ENCODE measurements at regions not wholly inside any gene's neighbourhood (a gene's known extent, or its start where the extent isn't known, plus 50 kb on each side); places are given as distances from the start of the nearest gene placed in this dataset.
"Not testable (repeated sequence)": the region's sequence is repeated elsewhere in the genome, so short reads cannot be mapped to it uniquely, and the experiment has no call there.

DNA sequence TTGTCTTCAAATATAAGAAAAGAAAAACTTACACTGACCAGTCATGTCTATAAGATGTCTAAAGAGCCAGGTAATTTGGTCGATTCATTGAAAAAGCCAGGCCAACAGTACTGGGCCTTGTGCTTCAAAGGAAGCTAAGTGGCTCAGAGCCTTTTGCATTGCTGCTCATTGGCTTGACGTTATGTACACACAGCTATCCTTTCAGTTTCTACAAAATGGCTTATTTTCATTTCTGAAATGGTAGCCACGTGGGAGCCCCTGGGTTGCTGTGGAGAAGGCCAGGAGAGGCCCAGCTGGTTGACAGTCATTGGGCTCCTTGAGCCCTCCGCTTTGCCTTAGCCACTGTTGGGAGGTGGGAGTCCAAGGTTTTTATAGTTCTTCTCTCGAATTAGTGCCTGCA, 199.1 kb upstream of the CXorf66 start:
- no peak for DNase-seq

DNA sequence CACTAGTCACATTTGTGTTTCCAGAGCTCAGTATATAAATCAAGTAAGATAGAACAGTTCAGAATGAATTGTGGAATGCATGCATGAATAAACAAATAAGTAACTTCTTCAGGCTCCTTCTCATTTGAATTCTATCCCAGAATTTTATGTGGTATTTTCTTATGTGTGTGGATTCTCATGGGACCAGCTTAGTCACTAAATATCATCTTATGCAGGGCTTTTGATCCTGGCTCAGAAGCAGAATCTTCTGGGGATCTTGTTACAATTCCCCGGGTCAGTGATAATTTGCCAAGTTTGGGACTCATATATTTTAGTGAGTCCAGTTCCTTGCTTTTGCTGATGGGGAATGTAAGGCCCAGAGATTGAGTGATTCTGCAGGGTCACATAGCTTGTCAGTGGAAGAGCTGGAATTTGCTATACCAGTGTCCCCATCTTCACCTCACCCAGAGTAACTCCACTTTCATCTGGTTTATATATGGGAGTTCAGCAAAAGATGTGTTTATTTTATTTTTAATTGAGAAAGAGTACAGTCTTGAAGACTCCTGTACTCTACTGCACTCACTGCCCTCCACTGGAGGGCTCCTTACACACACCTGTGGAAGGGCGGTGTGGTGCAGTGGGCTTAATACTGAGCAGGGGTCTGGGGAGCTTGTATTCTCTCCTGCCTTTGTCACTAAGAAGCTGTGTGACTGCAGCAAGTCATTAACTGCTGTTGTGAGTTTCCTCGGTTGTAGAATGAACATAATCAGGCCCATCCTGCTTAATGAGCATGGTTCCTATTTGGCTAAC, 198.2 kb upstream of the CXorf66 start:
- no peak for DNase-seq

DNA sequence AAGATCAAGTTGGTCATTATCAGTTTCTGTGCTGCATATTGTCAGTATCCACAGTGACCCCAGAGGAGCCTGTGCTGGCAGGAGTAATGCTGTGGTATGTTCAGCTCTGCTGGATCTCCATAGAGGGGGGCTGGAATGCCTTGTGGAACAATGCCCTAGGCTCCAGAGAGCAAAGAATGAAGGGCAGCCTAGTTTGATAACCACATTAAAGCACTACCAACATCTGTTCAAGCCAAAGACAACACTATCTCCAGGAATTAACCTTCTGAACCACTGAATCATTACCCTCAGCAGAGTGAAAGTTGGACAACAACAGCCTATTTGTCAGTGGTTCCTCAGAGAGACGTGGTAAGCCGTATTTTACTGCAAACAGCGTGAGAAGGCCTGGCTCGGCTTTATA, 192.3 kb upstream of the CXorf66 start:
- no peak for DNase-seq

DNA sequence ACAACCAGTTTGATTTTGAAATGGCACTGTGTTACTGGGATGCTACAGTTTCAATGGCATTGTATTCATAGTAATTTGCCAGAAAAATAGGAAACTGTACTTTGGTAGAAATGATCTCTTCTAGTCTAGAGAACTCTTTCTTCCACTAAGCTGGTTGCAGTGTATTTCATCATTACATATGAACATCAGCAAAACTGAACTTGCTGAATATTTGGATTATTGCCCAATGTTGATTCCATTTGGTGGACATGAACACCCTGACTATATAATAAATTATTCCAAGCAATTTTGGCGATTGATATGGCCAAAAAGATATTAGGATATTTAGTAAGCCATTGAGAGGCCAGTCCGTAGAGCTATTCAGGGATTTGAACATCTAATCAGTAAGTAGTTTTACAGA, 191.8 kb upstream of the CXorf66 start:
- DNase-seq, result no peak

DNA sequence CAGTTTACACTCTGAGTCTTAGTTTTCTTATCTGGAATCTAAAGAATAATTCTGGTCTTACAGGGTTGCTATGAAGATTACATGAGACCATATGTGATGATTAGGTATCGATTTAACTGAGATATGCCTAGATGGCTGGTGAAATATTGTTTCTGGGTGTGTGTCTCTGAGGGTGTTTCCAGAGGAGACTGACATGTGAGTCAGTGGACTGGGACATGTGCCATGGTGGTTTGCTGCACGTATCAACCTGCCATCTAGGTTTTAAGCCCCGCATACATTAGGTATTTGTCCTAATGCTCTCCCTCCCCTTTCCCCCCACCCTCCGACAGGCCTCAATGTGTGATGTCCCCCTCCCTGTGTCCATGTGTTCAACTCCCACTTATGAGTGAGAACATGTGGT, 186.0 kb upstream of the CXorf66 start:
- no peak for DNase-seq

DNA sequence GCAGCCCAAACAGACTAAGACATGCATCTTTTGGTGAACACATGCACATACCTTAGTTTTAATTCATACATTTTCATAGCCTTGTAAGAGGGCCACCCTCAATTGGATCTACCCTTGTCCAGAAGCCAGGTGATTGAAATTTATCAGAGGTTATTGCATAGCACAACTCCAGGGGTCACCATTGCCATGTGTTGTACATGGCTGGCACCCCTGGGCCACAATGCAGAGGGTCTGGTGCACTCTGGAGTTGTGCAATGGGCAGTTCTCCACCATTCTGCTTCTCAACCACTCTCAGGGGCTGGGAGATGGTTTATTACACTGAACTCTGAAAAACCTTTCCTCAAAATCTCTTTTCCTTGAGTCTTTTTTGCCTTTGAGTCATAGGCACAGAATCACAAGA, 184.4 kb upstream of the CXorf66 start:
- DNase-seq, result no peak

DNA sequence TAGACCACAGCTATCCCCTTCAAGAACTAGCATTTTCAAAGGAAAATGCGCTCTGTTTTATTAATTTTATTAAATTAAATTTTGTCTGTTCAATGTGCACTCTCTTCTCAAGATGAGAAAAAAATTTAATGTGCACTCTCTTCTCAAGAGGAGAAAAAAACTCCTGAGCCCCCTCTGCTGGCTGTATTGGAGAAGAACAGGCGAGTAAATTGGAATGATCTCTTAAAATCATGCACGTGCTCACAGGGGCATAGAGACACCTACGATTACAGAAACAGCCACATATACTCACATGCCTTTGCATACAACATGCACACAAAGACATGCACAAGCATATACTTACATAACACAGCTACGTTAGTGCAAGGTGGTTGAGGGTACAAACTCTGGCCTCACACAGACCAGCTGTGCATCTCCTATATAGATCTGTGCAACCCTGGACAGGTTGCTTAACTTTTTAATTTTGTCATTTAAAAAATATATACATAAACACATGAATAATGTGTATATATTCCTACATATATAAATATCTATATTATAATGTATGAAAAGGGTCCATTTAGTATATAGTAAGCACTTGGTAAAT, 176.2 kb upstream of the CXorf66 start:
- peak in 26 of 56 donors; percentile 0 to 49 (median 4) for DNase-seq

DNA sequence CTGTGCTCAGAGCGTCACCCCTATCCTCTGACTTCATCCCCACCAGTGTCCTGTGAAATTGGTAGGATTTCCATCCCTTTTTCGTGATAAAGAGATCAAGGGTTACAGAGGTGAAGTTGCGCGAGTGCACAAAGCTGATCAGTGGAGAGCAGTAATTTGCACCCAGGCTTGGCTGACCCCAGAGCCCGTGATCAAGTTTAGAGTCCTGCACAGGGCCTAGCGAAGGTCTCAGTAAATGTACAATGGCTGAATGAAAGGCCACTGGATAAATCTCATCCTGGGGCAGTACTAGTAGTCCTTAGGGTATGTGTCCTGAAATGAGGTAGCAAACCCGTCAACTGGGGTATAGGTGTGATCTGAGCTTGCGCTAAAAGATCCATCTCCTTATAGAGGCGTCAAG, 173.2 kb upstream of the CXorf66 start:
- DNase-seq, result not testable (repeated sequence)

DNA sequence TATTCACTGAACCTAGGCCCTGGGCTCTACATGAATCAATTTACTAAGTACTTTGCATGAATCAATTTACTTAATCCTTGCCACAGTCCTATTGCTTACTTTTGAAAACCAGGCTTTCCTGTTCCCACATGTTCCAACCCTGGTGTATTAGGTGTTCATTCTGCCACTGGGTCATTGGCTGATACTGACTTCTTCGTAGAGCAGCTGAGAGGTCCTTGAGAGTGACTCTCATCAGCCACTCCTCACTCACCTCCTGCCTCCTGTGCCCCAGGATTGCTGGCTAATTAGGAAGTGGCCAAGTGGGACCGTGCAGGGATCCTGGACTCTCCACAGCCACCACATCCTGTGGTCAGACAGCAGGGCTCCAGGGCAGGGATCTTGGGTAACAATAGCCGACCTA, 172.7 kb upstream of the CXorf66 start:
- not testable (repeated sequence) for DNase-seq

DNA sequence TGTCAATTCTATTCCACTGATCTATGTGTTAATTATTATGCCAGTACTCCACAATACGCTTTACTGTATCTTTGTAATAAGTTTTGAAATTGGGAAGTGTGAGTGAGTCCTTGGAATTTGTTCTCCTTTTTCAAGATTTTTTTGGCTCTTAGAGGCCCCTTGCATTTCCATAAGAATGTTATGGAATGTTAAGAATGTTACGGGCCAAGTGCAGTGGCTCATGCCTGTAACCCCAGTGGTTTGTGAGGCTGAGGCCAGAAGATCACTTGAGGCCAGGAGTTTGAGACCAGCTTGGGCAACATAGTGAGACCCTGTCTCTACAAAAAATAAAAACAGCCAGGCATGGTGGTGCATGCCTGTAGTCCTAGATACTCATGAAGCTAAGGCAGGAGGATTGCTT, 167.6 kb upstream of the CXorf66 start:
- no peak for DNase-seq

DNA sequence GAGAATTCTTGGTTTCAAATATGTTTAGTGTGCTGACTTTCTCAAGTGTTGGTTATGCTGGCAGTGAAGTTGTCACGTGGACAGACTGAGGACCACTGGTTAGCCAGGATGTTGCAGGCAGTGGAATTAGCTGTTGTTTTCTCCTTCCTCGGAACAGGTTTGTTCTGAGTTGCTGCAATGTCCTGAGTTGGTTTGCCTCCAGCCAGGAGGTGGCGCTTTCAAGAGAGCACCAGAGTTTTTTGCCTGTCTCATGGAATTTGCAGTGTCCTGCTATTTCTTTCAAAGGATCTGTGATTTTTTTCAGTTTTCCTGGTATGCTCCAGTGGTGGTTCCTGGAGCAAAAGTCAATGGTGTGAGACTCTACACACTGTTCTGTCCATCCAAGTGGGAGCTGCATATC, 158.1 kb upstream of the CXorf66 start:
- DNase-seq, result peak in 1 of 56 donors; percentile 0

DNA sequence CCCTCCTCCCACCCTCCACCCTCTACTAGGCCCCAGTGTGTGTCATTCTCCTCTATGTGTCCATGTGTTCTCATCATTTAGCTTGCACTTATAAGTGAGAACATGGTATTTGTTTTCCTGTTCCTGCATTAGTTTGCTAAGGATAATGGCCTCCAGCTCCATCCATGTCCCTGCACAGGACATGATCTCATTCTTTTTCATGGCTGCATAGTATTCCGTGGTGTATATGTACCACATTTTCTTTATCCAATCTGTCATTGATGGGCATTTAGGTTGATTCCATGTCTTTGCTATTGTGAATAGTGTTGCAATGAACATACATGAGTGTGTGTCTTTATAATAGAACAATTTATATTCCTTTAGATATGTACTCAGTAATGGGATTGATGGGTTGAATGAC, 148.7 kb upstream of the CXorf66 start:
- not testable (repeated sequence) for DNase-seq

DNA sequence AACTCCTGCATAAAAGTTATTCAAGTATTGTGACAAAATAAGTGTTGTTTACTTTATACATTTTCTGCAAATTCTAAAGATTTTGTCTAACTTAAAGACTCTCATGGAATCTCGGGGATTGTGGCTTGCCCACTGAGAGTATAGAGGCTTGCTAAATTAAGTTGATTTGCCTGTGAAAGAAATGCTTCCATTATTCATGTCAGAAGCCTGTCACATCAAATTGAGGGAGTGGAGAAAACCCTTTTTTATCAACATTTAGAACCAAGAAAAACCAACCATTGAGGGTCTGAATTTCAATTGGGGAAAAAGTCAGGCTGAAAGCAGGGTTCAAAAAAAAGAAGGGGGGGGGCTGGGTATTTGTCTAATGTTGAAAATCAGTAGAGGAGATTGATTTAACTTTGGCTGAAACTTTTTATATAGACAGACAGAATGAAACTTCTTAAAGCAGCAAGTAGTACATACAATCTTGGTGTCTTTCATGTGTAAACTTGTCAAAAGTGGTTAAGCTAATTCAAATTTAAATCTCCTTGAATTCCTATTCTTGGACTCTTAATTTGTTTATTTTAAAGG, 144.8 kb upstream of the CXorf66 start:
- no peak for DNase-seq

DNA sequence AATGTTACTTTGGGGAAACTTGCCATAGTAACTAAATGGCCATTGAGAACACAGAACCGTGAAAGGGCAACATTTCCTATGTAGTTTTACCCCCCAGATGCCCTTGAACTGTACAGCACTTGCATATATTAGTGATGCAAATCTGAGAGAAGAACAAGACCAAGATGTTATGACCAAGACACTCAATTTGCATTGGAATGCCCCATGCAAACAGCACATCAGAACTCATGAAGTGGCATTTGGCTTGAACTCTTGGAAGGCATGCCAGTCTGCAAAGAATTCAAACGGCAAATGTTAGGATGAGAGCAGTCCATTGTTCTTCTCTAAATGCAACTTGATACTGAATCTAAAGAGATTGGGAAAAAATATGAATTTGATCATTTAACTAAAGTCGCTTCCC, 139.4 kb upstream of the CXorf66 start:
- DNase-seq, result no peak

DNA sequence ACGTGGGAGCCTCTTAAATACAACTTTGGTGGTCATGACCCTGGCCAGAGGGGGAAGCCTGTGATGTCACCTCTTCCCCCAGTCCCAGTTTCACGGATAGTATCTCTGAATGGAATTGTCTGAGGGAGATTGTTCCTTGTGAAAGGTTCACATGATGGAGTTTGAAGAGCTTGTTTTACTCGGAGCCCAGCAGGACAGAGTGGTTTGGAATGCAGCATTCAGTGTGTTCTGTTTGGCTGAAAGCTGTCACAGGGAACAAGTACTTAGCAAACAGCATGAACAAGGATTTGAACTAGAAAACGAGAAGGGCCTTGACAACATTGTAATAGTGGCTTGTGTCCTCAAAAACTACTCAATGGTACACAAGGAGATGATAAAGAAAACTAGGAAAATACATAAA, 133.9 kb upstream of the CXorf66 start:
- DNase-seq, result no peak

DNA sequence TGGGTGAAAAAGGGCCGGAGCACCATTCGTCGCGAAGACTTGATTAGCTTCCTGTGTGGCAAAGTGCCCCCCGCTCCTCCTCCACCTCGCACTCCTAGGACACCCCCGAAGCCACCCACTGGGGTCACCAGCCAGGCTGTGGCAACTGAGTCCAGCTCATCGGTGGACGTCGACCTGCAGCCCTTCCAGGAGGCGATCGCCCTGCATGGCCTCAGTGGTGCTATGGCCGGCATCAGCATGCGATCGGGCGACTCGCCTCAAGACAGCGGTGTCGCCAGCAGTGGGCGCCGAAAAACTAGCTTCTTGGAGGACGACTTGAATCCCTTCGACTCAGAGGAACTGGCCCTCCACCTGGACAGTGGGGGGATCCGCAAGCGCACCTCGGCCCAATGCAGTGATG, 126.8 kb upstream of the CXorf66 start:
- no peak for DNase-seq

DNA sequence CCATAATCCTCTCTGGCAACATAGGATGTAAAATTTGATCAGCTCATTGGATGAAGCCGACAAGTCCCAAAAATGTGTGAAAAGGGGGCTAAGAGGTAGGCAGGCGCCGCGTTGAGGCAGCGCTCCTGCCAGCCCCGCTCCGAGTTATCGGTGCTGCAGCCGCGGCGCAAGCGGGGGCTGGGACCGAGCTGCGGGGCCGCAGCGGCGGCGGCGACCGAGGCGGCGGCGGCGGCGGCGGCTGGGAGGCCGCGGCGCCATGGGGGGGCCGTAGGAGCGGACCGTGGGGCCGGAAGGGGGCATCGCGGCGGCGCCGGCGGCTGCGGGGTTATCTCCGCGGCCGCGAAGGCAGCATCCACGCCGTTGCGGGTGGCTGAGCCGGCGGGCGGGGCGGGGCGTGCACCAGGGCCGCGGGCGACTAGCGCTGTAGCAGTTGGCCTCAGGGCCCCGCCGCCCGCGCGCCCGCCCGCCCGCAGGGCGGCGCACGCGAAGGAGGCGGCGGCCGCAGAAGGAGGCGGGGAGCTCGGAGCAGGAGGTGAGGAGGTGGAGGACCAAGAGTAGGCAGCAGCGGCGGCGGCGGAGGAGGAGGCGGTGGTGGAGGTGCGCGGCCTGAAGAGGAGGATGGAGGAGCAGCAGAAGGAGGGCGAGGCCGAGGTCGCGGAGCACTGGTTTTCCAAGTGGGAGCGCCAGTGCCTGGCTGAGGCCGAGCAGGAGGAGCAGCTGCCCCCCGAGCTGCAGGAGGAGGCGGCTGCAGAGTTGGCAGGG, 126.0 kb upstream of the CXorf66 start:
- DNase-seq, result peak in 30 of 56 donors; percentile 2 to 32 (median 15)

DNA sequence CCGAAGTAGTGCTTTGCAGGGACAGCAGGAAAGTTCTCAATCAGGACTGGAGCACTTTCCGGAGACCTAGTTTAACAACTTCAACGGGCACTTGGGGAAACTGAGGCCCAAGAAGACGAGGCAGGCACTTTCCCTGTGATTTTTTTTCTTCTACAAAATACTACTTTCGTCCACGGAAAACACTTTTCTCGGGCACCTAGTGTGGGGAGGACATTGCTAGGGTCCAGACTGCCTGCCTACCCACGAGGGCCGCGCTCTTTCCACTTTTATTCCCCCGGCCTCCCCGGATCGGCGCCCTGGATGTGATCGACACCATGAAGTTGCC, 125.4 kb upstream of the CXorf66 start:
- DNase-seq, result peak in 5 of 56 donors; percentile 1 to 31 (median 24)

DNA sequence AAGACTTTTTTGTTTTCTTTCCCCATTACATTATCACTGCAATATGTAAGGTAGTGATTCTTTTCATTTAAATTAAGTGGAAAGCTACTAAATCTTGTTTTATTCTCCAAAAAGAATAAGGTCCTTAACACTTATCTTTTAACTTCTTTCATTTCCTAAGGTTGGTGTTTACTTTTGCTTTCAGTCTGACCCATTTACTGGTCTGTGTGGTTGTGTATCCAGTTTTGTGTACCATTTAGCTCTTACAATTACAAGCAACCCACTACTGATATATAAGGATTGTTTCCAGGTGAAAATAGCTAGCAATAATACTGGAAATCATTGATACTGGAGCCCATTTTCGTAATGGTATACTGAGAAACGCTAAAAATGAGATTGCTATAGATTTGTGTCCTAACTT, 123.1 kb upstream of the CXorf66 start:
- DNase-seq, result no peak

DNA sequence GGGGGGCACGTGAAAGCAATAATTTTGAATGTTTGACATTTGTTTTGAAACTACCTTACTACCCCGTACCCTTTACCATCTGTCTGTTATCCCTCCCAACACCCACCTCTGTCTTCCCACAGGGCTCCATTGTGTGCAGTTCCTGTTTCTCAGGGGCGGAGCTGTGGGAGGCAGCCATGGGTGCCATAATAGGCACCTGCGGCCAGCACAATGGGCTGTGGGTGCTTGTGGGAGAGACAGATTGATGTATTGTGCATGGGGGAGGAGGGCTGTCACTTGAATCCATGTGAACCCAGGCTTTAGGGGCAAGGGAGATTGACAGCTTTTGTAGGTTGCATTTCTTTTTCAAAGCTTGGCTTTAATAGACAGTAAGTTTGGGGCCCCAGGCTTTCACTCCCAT, 122.6 kb upstream of the CXorf66 start:
- peak in 1 of 56 donors; percentile 1 for DNase-seq

DNA sequence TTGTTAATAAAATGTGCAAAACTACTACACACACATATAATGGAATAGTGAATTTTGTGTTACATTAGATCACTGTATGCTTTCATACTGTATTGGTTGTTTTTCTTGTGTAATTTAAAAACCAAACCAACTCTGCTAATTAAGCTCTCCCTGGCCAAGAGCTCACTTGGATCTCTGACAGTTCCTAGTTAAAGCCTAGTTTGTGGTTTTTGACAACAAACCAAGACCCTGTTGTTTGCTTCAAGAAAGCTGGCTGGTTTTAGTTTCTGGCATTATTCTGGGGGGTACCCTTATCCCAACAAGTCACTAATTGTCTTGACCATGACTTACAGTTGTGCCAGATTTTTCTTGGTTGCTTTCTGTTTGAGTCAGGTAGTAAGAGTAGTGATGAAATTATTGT, 121.4 kb upstream of the CXorf66 start:
- no peak for DNase-seq

DNA sequence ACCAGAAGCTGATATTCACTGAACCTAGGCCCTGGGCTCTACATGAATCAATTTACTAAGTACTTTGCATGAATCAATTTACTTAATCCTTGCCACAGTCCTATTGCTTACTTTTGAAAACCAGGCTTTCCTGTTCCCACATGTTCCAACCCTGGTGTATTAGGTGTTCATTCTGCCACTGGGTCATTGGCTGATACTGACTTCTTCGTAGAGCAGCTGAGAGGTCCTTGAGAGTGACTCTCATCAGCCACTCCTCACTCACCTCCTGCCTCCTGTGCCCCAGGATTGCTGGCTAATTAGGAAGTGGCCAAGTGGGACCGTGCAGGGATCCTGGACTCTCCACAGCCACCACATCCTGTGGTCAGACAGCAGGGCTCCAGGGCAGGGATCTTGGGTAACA, 109.5 kb upstream of the CXorf66 start:
- not testable (repeated sequence) for DNase-seq
